ENCODE measurements at regions not wholly inside any gene's neighbourhood (a gene's known extent, or its start where the extent isn't known, plus 50 kb on each side); places are given as distances from the start of the nearest gene placed in this dataset.

- TF ChIP-seq CTCF (IDR thresholded peaks at IDR 0.05; ENCODE audit: control extremely low read depth in 1 of 3, insufficient read depth in 1 of 3, low read depth in 1 of 3, low read length in 3 of 3) (no peak), EZH2 (IDR thresholded peaks at IDR 0.05; ENCODE audit: low read depth, low read length, severe bottlenecking) (no peak), MAX (IDR thresholded peaks at IDR 0.05) (no peak), ATF2 (IDR thresholded peaks at IDR 0.05; ENCODE audit: low read length) (no peak), SP1 (IDR thresholded peaks at IDR 0.05; ENCODE audit: low read depth, low read length) (no peak), ZNF274 (IDR thresholded peaks at IDR 0.05; ENCODE audit: borderline replicate concordance, extremely low read depth, low read length) (no peak), RFX5 (IDR thresholded peaks at IDR 0.05; ENCODE audit: borderline replicate concordance, low read depth, low read length) (no peak), SUZ12 (IDR thresholded peaks at IDR 0.05; ENCODE audit: low read length) (no peak)
Measured at GRCh38 chr18:39389800-39390379, 1824.3 kb upstream of the CELF4 start.

Data from H1 (cell line).